ENCODE measurements at regions not wholly inside any gene's neighbourhood (a gene's known extent, or its start where the extent isn't known, plus 50 kb on each side); places are given as distances from the start of the nearest gene placed in this dataset.

DNA sequence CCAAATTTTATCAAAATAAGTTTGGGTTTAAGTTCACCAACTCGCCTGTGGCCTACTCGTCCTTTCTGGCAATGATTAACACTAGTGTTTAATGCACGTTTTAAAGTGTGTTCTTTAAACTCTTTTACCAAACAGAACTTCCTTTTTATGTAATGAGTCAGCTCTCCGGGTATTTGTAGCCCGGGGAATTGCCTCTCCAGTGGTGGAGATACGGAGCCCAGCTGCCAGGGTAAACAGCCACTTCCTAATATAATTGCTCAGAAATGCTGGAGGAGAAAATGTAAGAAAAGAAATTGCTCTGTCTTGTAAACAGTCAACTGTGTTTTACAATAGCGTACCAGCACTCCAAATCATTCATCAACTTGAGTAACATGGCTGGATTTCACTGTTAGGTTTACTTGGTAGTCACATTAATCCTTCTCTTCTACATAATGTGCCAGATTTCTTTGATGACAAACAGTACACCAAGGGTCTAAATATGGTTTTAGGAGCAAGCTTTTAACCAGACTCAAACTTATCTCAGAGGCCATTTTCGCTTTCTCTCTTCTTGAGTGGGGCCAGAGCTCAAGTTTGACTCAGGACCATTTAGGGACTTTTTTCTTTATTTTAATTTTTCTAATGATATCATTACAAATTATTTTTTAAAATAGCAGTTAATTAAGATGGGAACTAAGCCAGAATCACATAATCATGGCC, 101.2 kb upstream of the SLC38A2 start:
- H3K4me3 ChIP-seq = peak overlapping the region in 2 of 12 donors; percentile 6 to 12
- 8 to 10% (median 9%) methylated on average over 8 of the region's 8 CpGs for WGBS, 4 donors
- TF ChIP-seq, protein P1, sequence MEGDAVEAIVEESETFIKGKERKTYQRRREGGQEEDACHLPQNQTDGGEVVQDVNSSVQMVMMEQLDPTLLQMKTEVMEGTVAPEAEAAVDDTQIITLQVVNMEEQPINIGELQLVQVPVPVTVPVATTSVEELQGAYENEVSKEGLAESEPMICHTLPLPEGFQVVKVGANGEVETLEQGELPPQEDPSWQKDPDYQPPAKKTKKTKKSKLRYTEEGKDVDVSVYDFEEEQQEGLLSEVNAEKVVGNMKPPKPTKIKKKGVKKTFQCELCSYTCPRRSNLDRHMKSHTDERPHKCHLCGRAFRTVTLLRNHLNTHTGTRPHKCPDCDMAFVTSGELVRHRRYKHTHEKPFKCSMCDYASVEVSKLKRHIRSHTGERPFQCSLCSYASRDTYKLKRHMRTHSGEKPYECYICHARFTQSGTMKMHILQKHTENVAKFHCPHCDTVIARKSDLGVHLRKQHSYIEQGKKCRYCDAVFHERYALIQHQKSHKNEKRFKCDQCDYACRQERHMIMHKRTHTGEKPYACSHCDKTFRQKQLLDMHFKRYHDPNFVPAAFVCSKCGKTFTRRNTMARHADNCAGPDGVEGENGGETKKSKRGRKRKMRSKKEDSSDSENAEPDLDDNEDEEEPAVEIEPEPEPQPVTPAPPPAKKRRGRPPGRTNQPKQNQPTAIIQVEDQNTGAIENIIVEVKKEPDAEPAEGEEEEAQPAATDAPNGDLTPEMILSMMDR (IDR thresholded peaks at IDR 0.05) = no peak
- no peak for TF ChIP-seq POLR2A (IDR thresholded peaks at IDR 0.05)
- H3K27ac ChIP-seq = peak overlapping the region; percentile 56 to 92 (median 83)
- H3K36me3 ChIP-seq = no peaks in the 10 kb centered on the region
- ATAC-seq = peak; percentile 70 to 92 (median 92)
- H3K4me1 ChIP-seq = peaks cover 0 to 48% (median 28%) of the 10 kb centered on the region in 12 donors
- intact Hi-C loops (cut with DNase I) = loop anchor here in 9 of 10 donors (2.0 to 10.0 kb wide), 11 partner anchors 36 to 184 kb away; partner anchors contain the start of gene SLC38A2 (in 3 of the 9)
- DNase-seq = peak; percentile 70 to 79 (median 78)
- H3K9me3 ChIP-seq = no peaks in the 10 kb centered on the region
- H3K27me3 ChIP-seq = no peaks in the 10 kb centered on the region

DNA sequence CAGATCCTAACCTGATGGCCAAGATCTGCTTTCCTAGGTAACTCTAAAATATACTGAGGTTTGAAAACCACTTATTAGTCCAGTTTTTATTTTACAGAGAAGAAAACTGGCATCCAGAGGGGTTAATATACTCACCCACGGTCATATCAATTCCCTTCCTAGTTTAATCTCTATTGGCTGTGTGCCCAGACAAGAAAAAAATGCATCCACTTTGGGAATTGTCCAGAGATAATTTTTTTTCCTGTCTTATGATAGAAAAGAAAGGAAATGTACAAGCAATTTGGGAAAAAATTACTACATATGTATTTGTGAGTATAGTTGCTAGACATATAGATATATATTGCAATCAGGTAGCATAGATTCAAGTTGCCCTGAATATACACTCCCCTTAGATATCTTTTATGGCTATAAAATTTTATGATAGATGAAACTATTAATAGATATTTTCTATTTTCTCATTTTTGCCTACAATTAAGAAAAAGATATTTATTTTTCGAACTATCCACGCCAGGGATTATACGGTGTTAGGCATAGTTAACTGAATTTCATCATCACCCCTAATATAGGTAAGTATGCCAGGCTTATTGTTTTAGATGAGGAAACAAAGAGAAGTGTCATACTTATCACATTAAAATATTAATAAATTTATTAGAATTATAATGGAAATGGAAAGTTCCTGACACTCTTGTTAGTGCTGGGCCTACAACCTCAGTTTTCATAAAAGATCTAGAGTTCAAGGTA, 100.5 kb upstream of the SLC38A2 start:
- TF ChIP-seq, protein P1 (IDR thresholded peaks at IDR 0.05) = no peak
- TF ChIP-seq POLR2A (IDR thresholded peaks at IDR 0.05) = no peak
- Histone ChIP-seq H3K27me3 (no peaks in the 10 kb centered on the region), H3K9me3 (no peaks in the 10 kb centered on the region), H3K4me1 (peaks cover 0 to 50% (median 34%) of the 10 kb centered on the region in 12 donors), H3K4me3 (peak overlapping the region in 2 of 12 donors; percentile 6 to 12), H3K27ac (peak overlapping the region; percentile 56 to 92 (median 83)), H3K36me3 (no peaks in the 10 kb centered on the region)
- ATAC-seq = peak in 2 of 4 donors; percentile 17 to 40
- peak in 2 of 5 donors; percentile 32 to 42 for DNase-seq
- WGBS, 4 donors = 23 to 36% (median 25%) methylated on average over 4 of the region's 4 CpGs
- intact Hi-C loops (cut with DNase I) = loop anchor here in 9 of 10 donors (2.0 to 10.0 kb wide), 11 partner anchors 36 to 184 kb away; partner anchors contain the start of gene SLC38A2 (in 3 of the 9)

DNA sequence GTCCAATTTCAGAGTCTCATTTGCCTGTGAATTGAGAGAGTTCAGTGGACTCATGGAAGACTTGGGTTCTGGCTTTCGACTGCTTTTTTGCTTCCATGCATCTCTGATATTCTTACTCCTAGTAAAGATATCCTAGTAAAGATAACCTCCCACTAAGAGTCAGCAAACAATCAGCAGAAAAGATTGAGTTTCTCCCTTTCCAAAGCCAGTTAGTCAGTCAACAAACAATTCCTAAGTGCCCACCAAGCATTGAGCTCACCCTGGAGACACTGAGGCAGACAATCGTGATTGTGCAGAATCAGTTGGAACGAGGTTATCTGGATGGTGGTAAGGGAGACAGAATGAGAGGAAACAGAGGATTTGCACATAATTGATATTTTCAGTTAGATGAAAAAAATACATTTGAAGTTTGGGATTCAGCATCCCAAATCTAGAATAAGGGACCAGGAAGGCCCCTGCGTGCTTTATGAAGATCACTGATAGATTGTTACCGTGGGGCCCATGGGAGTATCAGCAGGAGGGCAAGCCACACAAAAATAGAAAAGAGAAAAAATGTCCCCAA, 99.7 kb upstream of the SLC38A2 start:
- Histone ChIP-seq H3K27me3 (no peaks in the 10 kb centered on the region), H3K27ac (peak overlapping the region in 9 of 12 donors; percentile 75 to 92 (median 86))
- 40 to 54% (median 44%) methylated on average over 5 of the region's 5 CpGs for WGBS, 4 donors

More for the DNA sequence above, 99.7 kb upstream of the SLC38A2 start:
- Histone ChIP-seq H3K4me1 (peaks cover 0 to 58% (median 36%) of the 10 kb centered on the region in 12 donors), H3K4me3 (no peak overlapping the region), H3K36me3 (no peaks in the 10 kb centered on the region), H3K9me3 (no peaks in the 10 kb centered on the region)
- no peak for DNase-seq
- intact Hi-C loops (cut with DNase I) = loop anchor here in 9 of 10 donors (2.0 to 10.0 kb wide), 11 partner anchors 35 to 185 kb away; partner anchors contain the start of gene SLC38A2 (in 3 of the 9)
- TF ChIP-seq, protein P1 (IDR thresholded peaks at IDR 0.05) = no peak
- TF ChIP-seq POLR2A (IDR thresholded peaks at IDR 0.05) = no peak
- ATAC-seq = no peak

Data from heart left ventricle (tissue), 16 donors.